M059J (cell line): ENCODE measurements at regions not wholly inside any gene's neighbourhood (a gene's known extent, or its start where the extent isn't known, plus 50 kb on each side); places are given as distances from the start of the nearest gene placed in this dataset.
"Not testable (repeated sequence)": the region's sequence is repeated elsewhere in the genome, so short reads cannot be mapped to it uniquely, and the experiment has no call there.

ENCODE experiments used
- DNase-seq: peaks from one replicate; pipeline ENCODE4 v3.0.0-alpha.2; 2012; ENCODE audit warnings: low read depth

- DNase-seq, result peak; percentile 87
Measured at GRCh38 chr10:57692255-57692980, 575.3 kb downstream of the IPMK start.

- no peak for DNase-seq
Measured at GRCh38 chr10:57689596-57690297, 577.9 kb downstream of the IPMK start.

GRCh38 chr10:57679916-57680315, 587.8 kb downstream of the IPMK start:
- DNase-seq, result no peak

- DNase-seq, result no peak
Measured at GRCh38 chr10:57675125-57675524, 592.6 kb downstream of the IPMK start.

GRCh38 chr10:57673446-57673960, 594.2 kb downstream of the IPMK start:
- no peak for DNase-seq

GRCh38 chr10:57664815-57665214, 602.9 kb downstream of the IPMK start:
- peak; percentile 2 for DNase-seq

GRCh38 chr10:57663401-57663800, 604.3 kb downstream of the IPMK start:
- DNase-seq, result no peak

- no peak for DNase-seq
Measured at GRCh38 chr10:57661206-57661605, 606.5 kb downstream of the IPMK start.

GRCh38 chr10:57657164-57657765, 610.4 kb downstream of the IPMK start:
- DNase-seq, result peak; percentile 41

- no peak for DNase-seq
Measured at GRCh38 chr10:57654856-57655255, 612.8 kb downstream of the IPMK start.

- not testable (repeated sequence) for DNase-seq
Measured at GRCh38 chr10:57645108-57645507, 622.6 kb downstream of the IPMK start.

GRCh38 chr10:57638411-57638810, 629.3 kb downstream of the IPMK start:
- DNase-seq, result no peak

GRCh38 chr10:57628592-57629284, 639.0 kb downstream of the IPMK start:
- no peak for DNase-seq

GRCh38 chr10:57627642-57628178, 640.0 kb downstream of the IPMK start:
- no peak for DNase-seq

GRCh38 chr10:57624856-57625592, 642.7 kb downstream of the IPMK start:
- DNase-seq, result no peak

GRCh38 chr10:57624066-57624465, 643.6 kb downstream of the IPMK start:
- DNase-seq, result no peak

- DNase-seq, result no peak
Measured at GRCh38 chr10:57621466-57621865, 646.2 kb downstream of the IPMK start.

- no peak for DNase-seq
Measured at GRCh38 chr10:57605948-57606485, 661.7 kb downstream of the IPMK start.

- no peak for DNase-seq
Measured at GRCh38 chr10:57599440-57599839, 668.3 kb downstream of the IPMK start.

- DNase-seq, result no peak
Measured at GRCh38 chr10:57593983-57594573, 673.6 kb downstream of the IPMK start.
